HG02885 (cell line): ENCODE measurements at regions not wholly inside any gene's neighbourhood (a gene's known extent, or its start where the extent isn't known, plus 50 kb on each side); places are given as distances from the start of the nearest gene placed in this dataset.

ENCODE experiments used
- ATAC-seq: cut with Tn5 transposase; IDR thresholded peaks from one replicate; pipeline ENCODE4 v1.9.1; 2021; ENCODE audit warnings: mild to moderate bottlenecking; ENCODE audit not compliant: unreplicated experiment, poor library complexity

- no peak for ATAC-seq
These were observed 461.8 kb downstream of the SHQ1 start for GRCh38 chr3:72386327-72387000.

GRCh38 chr3:72385167-72385566 lies 463.1 kb downstream of the SHQ1 start:
- no peak for ATAC-seq

- no peak for ATAC-seq
These were observed 463.6 kb downstream of the SHQ1 start for GRCh38 chr3:72384602-72385001.

DNA sequence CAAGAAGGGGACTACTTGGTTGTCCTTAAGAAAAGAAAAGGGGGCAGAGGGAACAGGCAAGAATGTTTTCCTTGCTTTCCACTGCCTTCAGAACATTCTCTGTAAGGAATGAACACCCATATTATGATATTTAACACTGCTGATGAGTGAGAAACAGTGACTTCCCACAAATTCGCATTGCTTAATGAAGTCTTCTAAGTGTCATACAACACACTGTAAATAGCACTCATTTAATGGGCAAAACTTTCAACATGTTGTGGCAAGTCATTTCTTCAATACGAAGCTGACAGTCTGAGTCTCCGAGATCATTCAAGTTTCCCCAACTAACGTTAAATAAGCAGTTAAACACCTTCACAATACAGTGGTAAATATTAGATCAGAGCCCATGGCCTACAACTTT lies 464.4 kb downstream of the SHQ1 start:
- no peak for ATAC-seq

- ATAC-seq = no peak
These were observed 465.0 kb downstream of the SHQ1 start for GRCh38 chr3:72383230-72383629.

- no peak for ATAC-seq
These were observed 465.8 kb downstream of the SHQ1 start for GRCh38 chr3:72382460-72382859.

GRCh38 chr3:72381584-72381983 lies 466.7 kb downstream of the SHQ1 start:
- ATAC-seq = no peak

DNA sequence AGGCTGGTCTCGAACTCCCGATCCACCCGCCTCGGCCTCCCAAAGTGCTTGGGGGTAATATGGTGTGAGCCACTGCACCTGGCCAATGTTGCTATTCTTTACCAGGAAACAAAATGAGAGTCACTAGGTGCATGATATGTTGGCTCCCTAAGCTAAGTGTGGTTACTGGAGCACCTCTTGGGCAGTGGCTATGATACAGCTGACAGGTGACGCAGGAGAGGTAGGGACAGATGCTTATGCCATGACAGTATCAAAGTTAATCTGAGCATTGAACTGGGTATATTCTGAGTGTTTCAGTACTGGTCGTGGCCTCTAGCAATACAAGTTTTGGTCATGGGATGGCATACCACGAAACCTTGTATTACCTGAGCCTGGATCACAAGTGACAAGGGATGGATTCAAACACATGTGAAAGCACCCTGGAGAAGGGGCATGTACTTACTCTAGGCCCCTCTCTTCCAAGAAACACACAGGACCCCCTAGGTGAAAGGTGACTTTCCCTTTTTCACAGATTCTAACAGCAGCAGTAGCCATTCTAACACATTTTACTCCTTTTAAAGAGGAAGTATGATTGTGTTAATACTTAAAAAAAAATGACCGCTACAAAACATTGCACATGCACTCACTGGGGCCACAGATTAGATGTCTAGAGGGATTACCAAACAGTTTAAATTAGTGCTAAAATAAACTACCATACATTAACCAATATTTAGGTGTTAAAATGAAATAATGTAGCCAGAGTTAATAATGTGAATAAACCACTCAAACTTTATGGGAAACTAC lies 467.3 kb downstream of the SHQ1 start:
- ATAC-seq = no peak

DNA sequence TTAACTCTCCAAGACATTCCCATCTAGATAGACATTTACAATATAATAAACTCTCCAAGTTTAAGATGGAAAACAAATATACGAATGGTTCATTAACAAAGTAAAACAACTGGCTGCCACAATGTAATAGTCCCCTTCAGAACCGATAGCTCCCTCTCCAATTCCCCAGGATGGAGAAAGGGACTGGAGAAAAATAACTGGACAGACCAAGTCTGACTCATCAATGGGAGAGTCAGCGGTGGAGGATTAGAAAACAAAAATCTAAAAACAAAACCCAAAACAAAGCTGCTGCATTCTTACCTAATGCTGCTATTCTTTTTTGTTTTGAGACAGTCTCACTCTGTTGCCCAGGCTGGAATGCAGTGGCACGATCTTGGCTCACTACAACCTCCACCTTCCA lies 468.1 kb downstream of the SHQ1 start:
- ATAC-seq = no peak

DNA sequence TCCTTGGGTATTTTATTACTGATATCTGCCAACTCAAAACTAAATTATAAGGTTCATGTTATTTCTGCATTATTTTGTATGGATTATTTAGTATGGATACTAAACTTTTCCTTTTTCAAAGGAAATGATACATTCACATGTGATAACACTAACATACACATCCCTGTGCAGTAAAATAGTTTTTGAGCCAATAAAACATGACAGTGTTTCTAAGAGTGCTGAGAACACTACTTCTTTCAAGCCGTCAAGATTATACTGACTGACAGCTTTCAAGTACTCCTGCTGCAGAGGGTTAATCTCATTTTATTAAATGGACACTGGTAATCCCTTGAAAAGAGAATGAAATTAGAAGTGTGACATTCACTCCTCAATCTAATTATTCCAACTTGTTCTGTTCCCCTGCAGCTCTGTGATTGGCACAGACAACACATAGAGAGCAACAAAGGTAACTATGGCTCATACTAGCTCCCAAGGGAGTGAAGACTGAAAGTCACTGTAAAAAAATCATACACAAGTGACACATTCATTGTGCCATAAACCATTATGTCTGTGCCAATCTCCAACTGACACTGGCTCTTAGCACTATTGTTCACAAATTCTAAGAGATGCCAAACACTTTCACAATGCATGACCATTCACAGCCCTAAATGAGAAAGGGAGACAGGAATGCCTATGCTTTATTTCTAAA lies 468.6 kb downstream of the SHQ1 start:
- ATAC-seq = no peak

GRCh38 chr3:72378287-72378686 lies 470.0 kb downstream of the SHQ1 start:
- ATAC-seq = no peak

DNA sequence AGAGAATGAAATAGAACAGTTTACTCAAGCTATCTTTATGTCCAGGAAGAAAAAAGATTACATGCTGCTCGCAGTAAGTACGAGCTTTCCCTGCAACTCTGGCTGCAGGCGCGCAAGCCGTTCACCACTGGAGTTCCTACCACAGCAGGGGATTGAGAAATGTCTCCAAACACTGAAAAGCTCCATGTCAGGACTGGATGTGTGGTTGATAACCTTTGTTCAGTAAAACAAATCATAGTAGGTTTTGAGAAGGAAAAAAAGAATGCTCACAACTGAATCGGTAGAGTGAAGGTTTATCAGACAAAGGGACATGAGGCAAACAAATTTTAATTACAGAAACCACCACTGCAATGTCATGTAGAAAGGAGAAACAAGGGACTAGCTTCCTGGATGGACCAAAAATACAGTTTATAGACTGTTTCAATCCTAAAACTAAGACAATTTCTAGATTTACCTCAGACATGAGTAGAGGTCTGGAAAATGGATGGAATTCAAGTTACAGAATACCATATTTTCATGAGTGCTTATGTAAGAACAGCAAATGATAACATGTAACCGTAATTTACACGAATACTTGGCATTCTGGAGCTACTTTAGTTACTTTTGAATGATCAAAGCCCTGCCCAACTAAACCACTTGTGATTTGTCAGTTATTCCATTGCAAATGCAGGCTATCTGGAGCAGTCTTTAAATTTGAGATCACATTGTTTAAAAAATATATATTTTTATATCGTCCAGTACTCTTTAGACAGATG lies 471.1 kb downstream of the SHQ1 start:
- no peak for ATAC-seq

DNA sequence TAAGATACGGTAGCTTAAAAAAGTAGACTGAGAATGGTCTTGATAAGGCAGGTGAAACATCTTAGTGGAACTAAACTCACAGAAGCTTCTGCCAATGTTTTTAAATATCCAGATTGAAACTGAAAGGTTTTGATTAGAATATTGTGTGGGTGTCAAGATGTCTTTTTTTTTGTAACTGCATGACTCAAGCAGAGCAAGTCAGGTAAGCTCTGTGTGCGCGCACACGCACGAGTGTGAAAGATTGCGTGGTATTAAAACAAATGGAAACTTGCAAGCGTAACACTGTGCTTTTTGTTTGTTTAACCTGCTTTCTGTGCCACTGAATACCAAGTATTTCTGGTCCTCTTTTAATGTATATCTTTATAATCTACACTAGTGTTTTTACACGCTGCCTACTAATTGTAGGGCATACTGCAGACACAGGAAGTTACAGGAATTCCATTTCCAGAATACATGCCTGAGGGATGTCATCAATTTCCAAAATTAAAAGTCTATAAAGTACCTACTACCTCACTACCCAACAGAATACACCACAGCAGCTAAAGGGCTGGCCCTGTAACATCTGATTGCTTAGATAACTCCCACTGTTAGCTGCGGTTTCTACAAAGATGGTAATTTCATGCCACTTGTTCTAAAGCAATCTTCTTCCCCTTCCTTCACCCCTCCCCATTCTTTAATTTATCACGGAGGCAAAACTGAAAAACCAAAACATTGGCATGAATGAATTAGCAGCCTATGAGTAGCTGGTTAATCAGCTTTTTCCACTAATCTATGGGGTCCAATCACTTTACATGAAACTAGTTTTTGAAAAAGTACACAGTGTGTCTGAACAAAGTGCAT lies 472.8 kb downstream of the SHQ1 start:
- peak; percentile 76 for ATAC-seq

GRCh38 chr3:72373139-72373538 lies 475.1 kb downstream of the SHQ1 start:
- ATAC-seq = no peak

- ATAC-seq = no peak
These were observed 476.1 kb downstream of the SHQ1 start for GRCh38 chr3:72372161-72372560.

DNA sequence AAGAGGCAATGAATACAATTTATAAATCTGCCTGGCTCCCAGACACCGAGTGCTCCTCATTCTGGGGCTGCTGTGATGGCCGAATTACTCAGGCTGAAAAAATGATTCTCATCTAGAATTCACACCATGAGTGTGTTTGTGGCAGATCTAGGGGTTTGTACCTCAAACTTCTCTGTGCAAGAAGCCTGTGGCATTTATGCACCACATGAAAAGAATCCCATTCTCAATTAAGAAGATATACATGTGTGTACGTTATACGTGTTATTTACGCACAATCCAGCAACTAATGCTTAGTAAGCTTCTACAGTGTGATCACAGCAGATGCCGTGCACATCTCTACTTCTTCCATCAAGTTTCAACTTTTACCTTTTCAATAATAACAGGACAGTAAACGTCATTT lies 476.8 kb downstream of the SHQ1 start:
- no peak for ATAC-seq

DNA sequence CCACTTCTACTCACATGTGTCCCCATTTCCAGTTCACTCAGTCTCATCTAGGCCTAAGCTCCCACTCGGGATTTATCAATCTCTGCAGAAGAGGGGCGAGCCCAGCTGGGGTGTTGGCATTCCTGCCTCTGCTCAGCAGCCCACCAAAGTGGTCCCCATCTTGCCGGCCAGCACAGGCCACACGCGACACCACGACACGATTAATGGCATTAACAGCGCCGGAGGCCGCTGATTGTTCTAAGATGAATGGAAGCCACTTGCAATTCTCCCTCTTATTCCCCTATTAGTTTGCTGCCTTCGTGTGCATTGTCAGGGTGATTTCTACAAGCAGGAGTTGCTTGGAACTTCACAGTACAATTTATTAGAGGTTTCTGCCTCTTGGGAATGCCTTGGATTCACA lies 477.3 kb downstream of the SHQ1 start:
- no peak for ATAC-seq

- no peak for ATAC-seq
These were observed 478.6 kb downstream of the SHQ1 start for GRCh38 chr3:72369681-72370080.

- ATAC-seq = no peak
These were observed 479.8 kb downstream of the SHQ1 start for GRCh38 chr3:72368331-72368975.
